ENCODE measurements at regions not wholly inside any gene's neighbourhood (a gene's known extent, or its start where the extent isn't known, plus 50 kb on each side); places are given as distances from the start of the nearest gene placed in this dataset.
"Not testable (repeated sequence)": the region's sequence is repeated elsewhere in the genome, so short reads cannot be mapped to it uniquely, and the experiment has no call there.

DNA sequence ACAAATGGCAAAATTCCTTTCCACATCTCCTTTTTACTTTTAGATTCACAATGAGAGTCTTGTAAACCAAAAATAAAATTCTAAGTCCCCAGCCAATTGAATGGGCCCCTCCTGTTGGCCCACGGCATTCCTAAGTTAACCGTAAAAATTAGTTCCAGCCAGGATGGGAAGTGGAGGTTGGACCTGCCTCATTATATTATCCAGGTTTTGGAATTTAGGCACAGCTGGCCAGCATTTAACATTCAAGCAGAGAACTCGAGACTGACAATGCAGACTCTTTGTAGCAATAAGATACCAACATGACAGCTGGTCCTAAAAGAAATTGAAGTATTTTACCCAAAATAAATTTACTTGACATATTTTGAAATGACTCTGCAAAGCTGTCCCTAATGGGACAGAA is 321.0 kb upstream of the NAALADL2 start:
- DNase-seq (ENCODE audit: low read depth in 2 of 3, low spot score in 2 of 3) = no peak

DNA sequence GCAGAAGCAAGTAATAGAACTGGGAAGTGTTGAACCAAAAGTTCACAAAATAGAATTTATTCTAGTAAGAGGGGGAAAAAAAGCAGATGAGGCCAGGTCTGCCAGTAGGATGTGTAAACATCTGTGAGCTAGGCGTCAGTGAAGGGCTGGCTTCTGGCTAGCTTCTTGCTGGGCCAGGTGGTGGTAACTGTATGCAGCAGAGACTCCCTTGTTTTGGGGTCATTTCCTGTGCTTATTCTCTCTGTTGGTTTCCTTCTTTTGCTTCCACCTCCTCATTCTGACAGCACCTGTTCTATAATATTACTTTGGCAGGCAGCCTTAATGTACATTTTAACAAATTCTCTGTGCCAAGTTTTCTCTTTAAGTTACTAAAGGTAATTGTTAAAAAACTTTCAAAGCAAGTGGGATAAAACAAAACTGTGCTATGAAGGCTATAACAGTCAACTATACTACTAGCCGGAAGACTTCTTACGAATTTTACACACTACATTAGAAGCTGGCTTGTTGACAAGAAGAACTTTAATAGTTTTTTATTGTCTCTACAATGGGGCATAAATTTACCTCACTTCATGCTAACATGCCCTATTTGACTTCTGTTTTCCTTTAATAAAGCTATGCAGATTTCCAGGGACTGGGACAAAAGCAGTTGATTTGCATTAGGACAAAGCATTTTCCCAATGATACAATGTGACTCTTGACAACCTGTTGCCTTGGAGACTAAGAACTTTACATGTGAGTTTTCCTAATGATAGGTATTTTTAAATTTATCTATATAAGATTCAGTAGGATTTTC is 318.8 kb upstream of the NAALADL2 start:
- DNase-seq (ENCODE audit: low read depth in 2 of 3, low spot score in 2 of 3) = no peak

- no peak for DNase-seq (ENCODE audit: low read depth in 2 of 3, low spot score in 2 of 3)
These were observed 317.3 kb upstream of the NAALADL2 start for GRCh38 chr3:174541708-174542315.

DNA sequence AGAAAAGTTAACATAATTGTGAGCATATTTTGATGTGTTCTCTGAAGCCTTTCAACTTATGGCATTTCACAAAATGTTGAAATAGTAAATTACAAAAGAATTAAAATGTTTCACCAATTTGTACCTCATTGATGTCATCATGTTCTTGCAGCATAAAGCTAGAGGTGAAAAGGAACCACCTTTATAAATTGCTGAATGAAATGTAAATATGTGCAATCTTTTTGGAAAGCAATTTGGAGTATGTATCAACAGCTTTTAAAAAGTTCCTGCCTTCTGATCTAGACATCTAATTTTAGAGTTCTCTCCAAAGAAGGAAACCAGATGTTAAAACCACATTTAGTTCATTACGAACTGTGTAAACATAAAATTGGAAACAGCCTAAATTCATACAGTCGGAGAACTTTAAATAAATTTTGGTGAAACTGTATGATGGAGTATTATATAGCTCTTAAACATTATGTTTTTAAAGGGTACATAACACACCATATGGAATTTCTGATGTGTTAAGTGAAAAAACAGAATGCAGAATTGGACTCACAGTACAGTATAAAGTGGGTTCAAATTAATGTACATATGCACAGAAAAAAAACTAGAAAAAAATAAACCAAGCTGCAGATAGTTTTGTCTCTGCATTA is 311.2 kb upstream of the NAALADL2 start:
- DNase-seq (ENCODE audit: low read depth in 2 of 3, low spot score in 2 of 3) = no peak

- DNase-seq (ENCODE audit: low read depth in 2 of 3, low spot score in 2 of 3) = no peak
These were observed 310.1 kb upstream of the NAALADL2 start for GRCh38 chr3:174548841-174549623.

GRCh38 chr3:174581558-174581957 is 277.6 kb upstream of the NAALADL2 start:
- DNase-seq (ENCODE audit: low read depth in 2 of 3, low spot score in 2 of 3) = no peak

GRCh38 chr3:174583396-174583795 is 275.7 kb upstream of the NAALADL2 start:
- no peak for DNase-seq (ENCODE audit: low read depth in 2 of 3, low spot score in 2 of 3)

GRCh38 chr3:174587137-174587536 is 272.0 kb upstream of the NAALADL2 start:
- DNase-seq (ENCODE audit: low read depth in 2 of 3, low spot score in 2 of 3) = not testable (repeated sequence)

- DNase-seq (ENCODE audit: low read depth in 2 of 3, low spot score in 2 of 3) = no peak
These were observed 262.6 kb upstream of the NAALADL2 start for GRCh38 chr3:174596447-174596982.

- no peak for DNase-seq (ENCODE audit: low read depth in 2 of 3, low spot score in 2 of 3)
These were observed 260.2 kb upstream of the NAALADL2 start for GRCh38 chr3:174598885-174599439.

GRCh38 chr3:174613173-174613572 is 246.0 kb upstream of the NAALADL2 start:
- no peak for DNase-seq (ENCODE audit: low read depth in 2 of 3, low spot score in 2 of 3)

- DNase-seq (ENCODE audit: low read depth in 2 of 3, low spot score in 2 of 3) = no peak
These were observed 245.1 kb upstream of the NAALADL2 start for GRCh38 chr3:174614036-174614435.

DNA sequence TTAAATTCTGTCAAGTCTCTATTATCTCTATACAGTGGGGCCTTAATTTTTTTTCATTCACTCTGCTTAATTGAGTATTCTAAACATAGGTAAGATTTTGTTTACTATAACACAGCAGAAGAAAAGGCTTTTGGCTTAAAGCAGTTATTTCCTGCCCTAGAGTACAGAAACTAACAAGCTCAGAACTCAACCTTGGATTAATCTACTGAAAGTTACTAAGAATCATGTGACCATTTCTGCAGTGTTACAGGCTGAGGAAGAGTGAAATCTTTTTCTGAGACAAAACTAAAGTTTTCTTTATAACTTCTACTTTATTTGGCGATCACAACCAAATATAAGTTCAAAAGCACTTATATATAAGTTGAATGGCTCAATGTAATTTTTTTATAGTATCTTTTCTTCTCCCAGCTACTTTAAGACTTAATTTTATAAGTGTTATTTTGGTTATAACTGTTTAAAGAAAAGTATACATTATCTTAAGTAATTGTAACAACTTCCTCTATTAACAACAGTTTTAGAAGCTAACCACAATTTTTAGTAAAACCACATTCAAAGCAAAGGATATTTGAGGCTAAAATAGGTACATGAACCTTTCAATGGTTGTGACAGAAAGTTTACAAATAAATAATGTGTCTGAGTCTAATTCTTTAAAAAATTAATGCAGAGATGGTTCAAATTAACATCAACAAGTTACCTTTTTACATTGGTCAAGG is 240.6 kb upstream of the NAALADL2 start:
- no peak for DNase-seq (ENCODE audit: low read depth in 2 of 3, low spot score in 2 of 3)

GRCh38 chr3:174619239-174619638 is 239.9 kb upstream of the NAALADL2 start:
- no peak for DNase-seq (ENCODE audit: low read depth in 2 of 3, low spot score in 2 of 3)

DNA sequence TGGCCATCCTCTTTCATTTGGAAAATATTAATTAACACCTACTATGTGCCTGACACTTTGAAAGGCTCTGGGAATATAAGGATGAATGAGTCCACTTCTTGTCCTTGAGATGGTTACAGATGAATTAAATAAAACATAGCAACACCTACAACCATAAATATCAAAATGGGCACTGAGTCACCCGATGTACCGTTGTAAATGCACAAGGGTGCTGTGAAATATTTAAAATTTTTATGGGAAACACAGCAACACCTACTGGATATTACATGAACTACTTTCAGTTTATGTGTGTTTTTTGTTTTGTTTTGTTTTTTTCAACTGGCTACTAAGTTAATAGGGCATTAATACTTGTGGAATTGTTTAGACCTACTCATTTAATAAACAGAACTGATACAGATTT is 239.0 kb upstream of the NAALADL2 start:
- no peak for DNase-seq (ENCODE audit: low read depth in 2 of 3, low spot score in 2 of 3)

DNA sequence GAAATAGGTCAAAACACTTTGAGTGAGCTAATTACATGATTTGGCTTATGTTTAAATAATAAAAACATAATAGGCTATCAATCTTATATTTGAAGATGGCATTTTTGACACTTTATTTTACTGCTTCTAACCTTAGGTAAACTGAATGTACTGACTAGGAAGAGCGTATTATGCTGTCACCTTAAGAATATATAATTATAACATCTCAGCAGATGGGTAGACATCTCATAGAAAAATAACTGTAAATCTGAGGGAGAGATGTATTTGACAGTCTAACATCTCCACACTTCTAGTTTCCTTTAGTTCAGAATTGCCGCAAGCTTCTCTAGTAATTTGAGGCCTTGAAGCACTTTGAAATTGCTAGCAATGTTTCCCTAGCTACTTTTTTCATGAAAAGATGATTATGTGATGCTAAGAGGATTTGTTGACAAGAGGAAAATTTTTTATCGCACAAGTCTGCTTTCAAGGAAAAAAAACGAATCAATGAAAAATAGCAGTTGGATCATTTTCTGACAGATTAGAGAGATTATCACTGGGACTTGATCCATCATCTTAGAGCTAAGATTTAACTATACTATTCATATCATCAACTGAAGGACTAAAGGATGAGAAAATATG is 238.2 kb upstream of the NAALADL2 start:
- no peak for DNase-seq (ENCODE audit: low read depth in 2 of 3, low spot score in 2 of 3)

GRCh38 chr3:174633342-174633741 is 225.8 kb upstream of the NAALADL2 start:
- DNase-seq (ENCODE audit: low read depth in 2 of 3, low spot score in 2 of 3) = no peak

DNA sequence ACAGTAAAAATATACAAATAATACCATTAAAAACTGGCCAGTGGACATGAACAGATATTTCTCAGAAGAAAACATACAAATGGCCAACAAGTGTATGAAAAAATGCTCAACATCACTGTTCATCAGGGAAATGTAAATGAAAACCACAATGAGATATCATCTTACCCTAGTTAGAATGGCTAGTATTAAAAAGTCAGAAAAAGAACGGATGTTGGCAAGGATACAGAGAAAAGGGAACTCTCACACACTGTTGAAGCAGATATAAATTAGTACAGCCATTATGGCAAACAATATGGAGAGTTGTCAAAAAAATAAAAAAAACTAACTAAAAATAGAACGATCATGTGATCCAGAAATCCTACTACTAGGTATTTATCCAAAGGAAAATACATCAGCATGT is 222.7 kb upstream of the NAALADL2 start:
- DNase-seq (ENCODE audit: low read depth in 2 of 3, low spot score in 2 of 3) = no peak

DNA sequence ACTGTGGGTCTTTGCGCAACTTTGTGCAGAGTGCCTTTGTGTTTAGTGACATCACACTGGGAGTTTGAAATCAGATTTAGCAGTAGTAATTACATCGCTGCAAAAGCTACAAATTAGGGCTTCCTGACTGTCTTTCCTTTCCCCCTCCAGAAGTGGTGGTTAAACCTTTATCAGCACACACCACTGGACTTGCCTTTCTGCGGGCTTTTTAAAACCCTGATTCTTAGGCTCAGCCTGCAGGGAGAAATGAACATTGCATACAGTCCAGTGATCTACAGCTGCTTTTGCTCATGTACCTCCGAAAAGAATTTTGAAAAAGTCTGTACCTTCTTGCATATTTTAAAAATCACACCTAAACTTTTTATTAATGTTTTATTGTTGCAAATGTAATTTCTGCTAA is 219.7 kb upstream of the NAALADL2 start:
- no peak for DNase-seq (ENCODE audit: low read depth in 2 of 3, low spot score in 2 of 3)

DNA sequence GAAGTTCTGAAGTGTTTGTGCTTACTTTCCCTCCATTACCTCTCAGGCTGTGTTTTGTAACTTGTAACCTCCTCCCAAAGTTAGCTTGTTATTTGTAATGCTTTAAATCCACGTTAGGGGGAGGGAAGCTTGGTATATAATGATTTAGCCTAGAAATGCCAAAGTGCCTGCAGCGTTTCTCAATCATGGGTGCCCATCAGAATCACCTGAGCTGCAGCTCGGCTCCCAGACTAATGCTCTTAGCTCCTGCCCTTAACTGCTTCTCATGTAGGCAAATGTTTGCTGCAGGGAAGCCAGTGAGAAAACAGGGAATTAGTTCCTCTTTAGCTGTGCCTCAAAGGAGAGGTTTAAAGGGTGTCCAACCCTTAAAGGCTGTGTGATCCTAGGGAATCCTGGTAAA is 219.2 kb upstream of the NAALADL2 start:
- DNase-seq (ENCODE audit: low read depth in 2 of 3, low spot score in 2 of 3) = no peak
